ENCODE measurements at regions not wholly inside any gene's neighbourhood (a gene's known extent, or its start where the extent isn't known, plus 50 kb on each side); places are given as distances from the start of the nearest gene placed in this dataset. TPM values are rescaled to one million over a fixed set of nuclear protein-coding genes. Genes with fewer than 3 reads are reported as not detected.

GRCh38 chr9:74431467-74431866, 65.7 kb upstream of the RORB start:
- H3K36me3 ChIP-seq (replicated peaks in 1 of 2; ENCODE audit: insufficient read depth in 1 of 2, low read depth in 2 of 2): no peaks in the 10 kb centered on the region
- no peak overlapping the region for H3K4me3 ChIP-seq
- WGBS, 2 donors: 68 to 85% methylated on average over 1 of the region's 1 CpG
- no peak overlapping the region for H3K27ac ChIP-seq
- no peak for ATAC-seq
- intact Hi-C loops (cut with DNase I): no loop called here
- no peaks in the 10 kb centered on the region for H3K4me1 ChIP-seq
- no peak for DNase-seq
- no peaks in the 10 kb centered on the region for H3K27me3 ChIP-seq
- no peaks in the 10 kb centered on the region for H3K9me3 ChIP-seq
- TF ChIP-seq CTCF (IDR thresholded peaks at IDR 0.05) (no peak), POLR2A (IDR thresholded peaks at IDR 0.05) (no peak)

GRCh38 chr9:74443036-74443750, 53.9 kb upstream of the RORB start:
- H3K4me3 ChIP-seq: no peak overlapping the region
- no peaks in the 10 kb centered on the region for H3K9me3 ChIP-seq
- 42 to 50% methylated on average over 2 of the region's 2 CpGs for WGBS, 2 donors
- no peaks in the 10 kb centered on the region for H3K27me3 ChIP-seq
- no peaks in the 10 kb centered on the region for H3K4me1 ChIP-seq
- intact Hi-C loops (cut with DNase I): no loop called here
- no peaks in the 10 kb centered on the region for H3K36me3 ChIP-seq (replicated peaks in 1 of 2; ENCODE audit: insufficient read depth in 1 of 2, low read depth in 2 of 2)
- H3K27ac ChIP-seq: no peak overlapping the region
- ATAC-seq: no peak
- DNase-seq: no peak
- no peak for TF ChIP-seq POLR2A (IDR thresholded peaks at IDR 0.05)
- TF ChIP-seq CTCF (IDR thresholded peaks at IDR 0.05): no peak

- Histone ChIP-seq H3K9me3 (no peaks in the 10 kb centered on the region), H3K27me3 (no peaks in the 10 kb centered on the region), H3K4me1 (no peaks in the 10 kb centered on the region), H3K4me3 (no peak overlapping the region), H3K36me3 (replicated peaks in 1 of 2; ENCODE audit: insufficient read depth in 1 of 2, low read depth in 2 of 2) (no peaks in the 10 kb centered on the region), H3K27ac (no peak overlapping the region)
- no peak for TF ChIP-seq CTCF (IDR thresholded peaks at IDR 0.05)
- TF ChIP-seq POLR2A (IDR thresholded peaks at IDR 0.05): no peak
- ATAC-seq (no peak), DNase-seq (no peak)
- WGBS, 2 donors: 83 to 92% methylated on average over 6 of the region's 6 CpGs
- intact Hi-C loops (cut with DNase I): no loop called here
Observed at GRCh38 chr9:74444369-74444768, 52.8 kb upstream of the RORB start.

Small RNA genes in the stretch of these regions (small RNA-seq; reads per million reads assigned to genes)
- not detected for gene RNA5SP286

Data from body of pancreas (tissue), 4 donors.